K562 (cell line): ENCODE measurements at regions not wholly inside any gene's neighbourhood (a gene's known extent, or its start where the extent isn't known, plus 50 kb on each side); places are given as distances from the start of the nearest gene placed in this dataset.

Source experiments
- CTCF ChIP-seq, 3 experiments: IDR thresholded peaks in 2 of 3; conservative IDR thresholded peaks in 1 of 3; 2 replicates each; pipeline ENCODE4 v1.5.1; 2011 to 2012; ENCODE audit warnings: low read length in 3 of 3, mild to moderate bottlenecking in 3 of 3, control low read depth in 2 of 3, improper control_type of control experiment in 1 of 3, inconsistent platforms in 1 of 3, low read depth in 1 of 3, mixed read lengths in 1 of 3, moderate library complexity in 1 of 3; ENCODE audit not compliant: insufficient read depth in 2 of 3
- EP300 ChIP-seq: IDR thresholded peaks from 2 replicates; pipeline ENCODE4 v1.6.1; 2012; ENCODE audit warnings: low read length, improper control_type of control experiment

- TF ChIP-seq CTCF (IDR thresholded peaks at IDR 0.05 in 2 of 3, conservative IDR thresholded peaks at IDR 0.05 in 1 of 3; ENCODE audit: insufficient read depth in 2 of 3, low read depth in 1 of 3, low read length in 3 of 3): no peak
- no peak for TF ChIP-seq EP300
Measured at GRCh38 chrX:115906276-115906675, 264.3 kb upstream of the AGTR2 start.
